NCI-H2171 treated with DMSO at 0.1 percent for 48 hours (cell line): ENCODE measurements at regions not wholly inside any gene's neighbourhood (a gene's known extent, or its start where the extent isn't known, plus 50 kb on each side); places are given as distances from the start of the nearest gene placed in this dataset.

ENCODE experiments used
- DNase-seq: peaks from one replicate; lab custom pipeline; 2025; lab: John Stamatoyannopoulos, UW

DNA sequence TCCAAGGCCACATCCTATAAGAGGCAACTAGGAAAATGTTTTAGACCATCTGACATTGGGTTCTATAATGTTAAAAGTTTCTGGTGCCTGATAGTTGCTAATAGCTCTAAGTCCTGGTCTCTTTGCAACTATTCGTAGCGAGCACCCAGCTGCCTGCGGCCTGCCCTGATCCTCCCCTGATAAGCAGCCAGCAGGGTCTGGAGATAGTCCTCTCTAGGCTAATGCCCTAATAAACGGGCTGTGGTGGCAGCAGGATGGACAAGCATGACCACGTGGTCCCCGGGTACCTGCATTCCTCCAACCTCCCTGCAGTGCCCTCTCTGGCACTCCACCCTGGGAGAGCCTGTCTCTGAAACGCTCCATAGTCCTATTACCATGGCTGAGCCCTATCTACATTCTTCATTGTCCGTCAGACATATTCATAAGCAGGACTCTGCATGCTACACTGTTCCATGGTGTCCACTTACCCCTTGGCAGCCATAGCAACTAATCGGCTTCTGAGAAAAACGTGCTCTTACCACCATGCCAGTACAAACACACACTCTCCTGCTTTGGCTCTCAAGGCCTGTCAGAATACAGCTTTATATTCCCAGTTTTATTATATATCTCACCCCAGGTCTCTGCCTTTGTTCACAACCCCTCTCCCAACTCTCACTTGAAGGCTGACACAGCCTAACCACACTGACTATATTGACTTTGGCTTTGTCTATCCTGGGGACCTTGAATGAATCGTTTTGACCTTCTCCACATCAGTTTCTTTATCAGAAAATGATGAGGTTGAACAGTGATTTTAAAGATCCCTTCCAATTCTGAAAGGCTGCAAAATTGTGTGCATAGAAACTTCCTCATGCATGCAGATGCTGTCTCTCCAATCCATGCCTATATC lies 49.9 kb upstream of the DAPK1 start:
- DNase-seq: no peak
